PC-3 (cell line): ENCODE measurements at regions not wholly inside any gene's neighbourhood (a gene's known extent, or its start where the extent isn't known, plus 50 kb on each side); places are given as distances from the start of the nearest gene placed in this dataset.

Experiments used
- ATAC-seq: fragments of 200-7000 bp; cut with Tn5 transposase; 2 replicates; pipeline ENCODE4 v1.9.1; 2020; ENCODE audit warnings: mild to moderate bottlenecking, moderate library complexity
- BruUV-seq: library from RNA; stranded (reverse); fragments of 400-500 nt; replicated peaks from 2 replicates; lab custom pipeline; 2021; lab: Mats Ljungman, UMichigan
- CTCF ChIA-PET: fragments of 300-600 bp; sonication (Branson Sonifier 250); formaldehyde crosslinking; loops from one replicate; lab custom pipeline; 2022; ENCODE audit warnings: antibody characterized with exemption; lab: Charles Lee
- POLR2A ChIA-PET: fragments of 300-600 bp; sonication (Branson Sonifier 250); formaldehyde crosslinking; loops from one replicate; lab custom pipeline; 2022; ENCODE audit warnings: antibody characterized with exemption; ENCODE audit not compliant: unreplicated experiment; lab: Charles Lee
- DNase-seq: peaks from one replicate; pipeline ENCODE4 v3.0.0-alpha.2; 2015
- H2AFZ ChIP-seq: fragments of 300-600 bp; sonication (generic); 2 replicates; pipeline ENCODE4 v1.6.0; 2016; ENCODE audit warnings: antibody characterized with exemption, low read length
- H3F3A ChIP-seq: fragments of 300-600 bp; sonication (generic); one replicate; pipeline ENCODE4 v1.6.0; 2017; ENCODE audit warnings: antibody characterized with exemption, low read length, control low read depth, mild to moderate bottlenecking; ENCODE audit not compliant: unreplicated experiment
- H3K27ac ChIP-seq: fragments of 300-600 bp; sonication (generic); 2 replicates; pipeline ENCODE4 v1.5.1; 2016; ENCODE audit warnings: mild to moderate bottlenecking, low read length
- H3K27me3 ChIP-seq: fragments of 300-600 bp; sonication (generic); 2 replicates; pipeline ENCODE4 v1.6.1; 2016; ENCODE audit warnings: low read length, mixed read lengths
- H3K36me3 ChIP-seq: fragments of 300-600 bp; sonication (generic); 2 replicates; pipeline ENCODE4 v1.6.1; 2016; ENCODE audit warnings: low read depth, mixed run types, low read length, mixed read lengths
- H3K4me1 ChIP-seq: fragments of 300-600 bp; sonication (generic); 2 replicates; pipeline ENCODE4 v1.5.1; 2016; ENCODE audit warnings: low read length; ENCODE audit not compliant: insufficient read depth
- H3K4me2 ChIP-seq: fragments of 300-600 bp; sonication (generic); 2 replicates; pipeline ENCODE4 v1.6.0; 2016; ENCODE audit warnings: low read length
- H3K4me3 ChIP-seq: fragments of 300-600 bp; sonication (generic); 2 replicates; pipeline ENCODE4 v1.5.1; 2016; ENCODE audit warnings: mild to moderate bottlenecking, low read length, mixed read lengths
- H3K79me2 ChIP-seq: fragments of 300-600 bp; sonication (generic); 2 replicates; pipeline ENCODE4 v1.6.1; 2017; ENCODE audit warnings: low read length, mixed read lengths
- H3K9ac ChIP-seq: fragments of 300-600 bp; sonication (generic); 2 replicates; pipeline ENCODE4 v1.6.0; 2016; ENCODE audit warnings: mild to moderate bottlenecking, low read length
- H3K9me2 ChIP-seq: fragments of 300-600 bp; sonication (generic); replicated peaks from 2 replicates; pipeline ENCODE4 v1.6.1; 2016; ENCODE audit warnings: mixed run types, low read length, mixed read lengths
- H3K9me3 ChIP-seq: fragments of 300-600 bp; sonication (generic); 2 replicates; pipeline ENCODE4 v1.6.1; 2016; ENCODE audit warnings: low read length, mixed read lengths
- H4K20me1 ChIP-seq: fragments of 300-600 bp; sonication (generic); 2 replicates; pipeline ENCODE4 v1.6.1; 2016; ENCODE audit warnings: low read length, mixed read lengths
- EZH2 ChIP-seq: fragments of 300-600 bp; sonication (generic); IDR thresholded peaks from one replicate; pipeline ENCODE4 v1.6.1; 2017; ENCODE audit warnings: antibody characterized with exemption, mild to moderate bottlenecking, low read length; ENCODE audit not compliant: unreplicated experiment
- EZH2phosphoT487 ChIP-seq: fragments of 300-600 bp; sonication (generic); IDR thresholded peaks from 2 replicates; pipeline ENCODE4 v1.6.1; 2018; ENCODE audit warnings: mild to moderate bottlenecking, antibody characterized with exemption, low read length, borderline replicate concordance
- intact Hi-C: fragments of 100-400 bp; cut with micrococcal nuclease; formaldehyde crosslinking; loops from 2 replicates; pipeline ENCODE4 v1.9.0; 2023
- TF ChIP-seq, protein P1 (sequence below): fragments of 300-600 bp; sonication (generic); conservative IDR thresholded peaks from 2 replicates; pipeline ENCODE4 v1.5.1; 2017; ENCODE audit warnings: antibody characterized with exemption, low read depth, mild to moderate bottlenecking, low read length

DNA sequence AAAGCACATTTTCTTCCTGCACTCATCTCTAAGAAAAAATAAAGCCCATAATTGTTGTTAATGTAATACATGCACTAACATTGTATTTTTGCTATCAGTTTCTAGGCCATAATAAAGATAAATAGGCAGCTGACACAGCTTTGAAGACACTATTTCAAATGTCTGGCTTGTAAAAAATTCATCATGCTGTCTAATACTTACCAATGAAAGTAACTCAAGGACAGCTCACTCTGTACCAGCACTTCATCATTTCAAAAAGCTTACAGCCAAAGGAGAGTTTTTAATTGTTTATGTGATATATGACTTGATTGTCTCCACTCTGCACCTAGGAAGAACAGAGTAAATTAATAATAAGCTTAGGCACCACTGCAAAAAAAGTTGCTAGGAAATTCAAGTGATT lies 1423.3 kb upstream of the PCDH20 start:
- H2AFZ ChIP-seq, result no peak overlapping the region
- no peaks in the 10 kb centered on the region for H3K79me2 ChIP-seq
- H4K20me1 ChIP-seq, result no peaks in the 10 kb centered on the region
- H3K4me3 ChIP-seq, result no peak overlapping the region
- intact Hi-C loops, result no loop called here
- peaks cover 5% of the 10 kb centered on the region for H3K4me1 ChIP-seq
- H3K9me3 ChIP-seq, result no peaks in the 10 kb centered on the region
- no peak overlapping the region for H3K4me2 ChIP-seq
- CTCF ChIA-PET, result no interaction called here
- no peaks in the 10 kb centered on the region for H3K36me3 ChIP-seq
- no peak overlapping the region for H3K27ac ChIP-seq
- BruUV-seq, result no TSS peak
- ATAC-seq (no peak), DNase-seq (no peak)
- no peak overlapping the region for H3K9ac ChIP-seq
- H3K27me3 ChIP-seq, result no peaks in the 10 kb centered on the region
- TF ChIP-seq, protein P1, sequence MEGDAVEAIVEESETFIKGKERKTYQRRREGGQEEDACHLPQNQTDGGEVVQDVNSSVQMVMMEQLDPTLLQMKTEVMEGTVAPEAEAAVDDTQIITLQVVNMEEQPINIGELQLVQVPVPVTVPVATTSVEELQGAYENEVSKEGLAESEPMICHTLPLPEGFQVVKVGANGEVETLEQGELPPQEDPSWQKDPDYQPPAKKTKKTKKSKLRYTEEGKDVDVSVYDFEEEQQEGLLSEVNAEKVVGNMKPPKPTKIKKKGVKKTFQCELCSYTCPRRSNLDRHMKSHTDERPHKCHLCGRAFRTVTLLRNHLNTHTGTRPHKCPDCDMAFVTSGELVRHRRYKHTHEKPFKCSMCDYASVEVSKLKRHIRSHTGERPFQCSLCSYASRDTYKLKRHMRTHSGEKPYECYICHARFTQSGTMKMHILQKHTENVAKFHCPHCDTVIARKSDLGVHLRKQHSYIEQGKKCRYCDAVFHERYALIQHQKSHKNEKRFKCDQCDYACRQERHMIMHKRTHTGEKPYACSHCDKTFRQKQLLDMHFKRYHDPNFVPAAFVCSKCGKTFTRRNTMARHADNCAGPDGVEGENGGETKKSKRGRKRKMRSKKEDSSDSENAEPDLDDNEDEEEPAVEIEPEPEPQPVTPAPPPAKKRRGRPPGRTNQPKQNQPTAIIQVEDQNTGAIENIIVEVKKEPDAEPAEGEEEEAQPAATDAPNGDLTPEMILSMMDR, result no peak
- TF ChIP-seq EZH2 (no peak), EZH2phosphoT487 (no peak)
- H3K9me2 ChIP-seq, result no peaks in the 10 kb centered on the region
- POLR2A ChIA-PET, result interaction anchor here (0.6 kb wide), 1 partner anchor 368 kb away, joined by 12 read pairs; no protein-coding TSS in a partner anchor
- no peaks in the 10 kb centered on the region for H3F3A ChIP-seq

DNA sequence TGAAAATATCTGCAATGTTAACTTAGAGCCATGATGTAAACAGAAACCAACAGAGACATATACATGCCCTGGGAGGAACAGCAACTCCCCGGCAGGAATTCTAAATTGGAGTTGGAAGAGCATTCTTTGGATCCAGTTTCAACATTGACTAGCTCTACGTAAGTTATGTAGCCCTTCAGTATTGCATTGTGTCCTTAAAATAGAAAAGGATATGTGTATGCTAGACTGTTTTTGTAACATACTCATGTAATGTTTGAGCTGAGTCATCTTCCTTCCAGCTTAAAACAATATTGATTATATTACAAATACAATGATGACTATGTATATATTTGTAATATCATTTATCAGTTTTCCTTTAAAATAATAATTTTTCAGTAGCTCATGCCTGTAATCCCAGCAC lies 1422.2 kb upstream of the PCDH20 start:
- H3K79me2 ChIP-seq, result no peaks in the 10 kb centered on the region
- CTCF ChIA-PET, result no interaction called here
- BruUV-seq, result no TSS peak
- peak; percentile 68 for DNase-seq
- H3K27ac ChIP-seq, result peak overlapping the region; percentile 37
- H3F3A ChIP-seq, result no peaks in the 10 kb centered on the region
- no peaks in the 10 kb centered on the region for H3K9me2 ChIP-seq
- POLR2A ChIA-PET, result no interaction called here
- H3K4me3 ChIP-seq, result no peak overlapping the region
- TF ChIP-seq, protein P1, result no peak
- TF ChIP-seq EZH2phosphoT487 (no peak), EZH2 (no peak)
- ATAC-seq, result peak; percentile 99
- no peaks in the 10 kb centered on the region for H3K27me3 ChIP-seq
- H4K20me1 ChIP-seq, result no peaks in the 10 kb centered on the region
- peaks cover 5% of the 10 kb centered on the region for H3K4me1 ChIP-seq
- no peaks in the 10 kb centered on the region for H3K36me3 ChIP-seq
- intact Hi-C loops, result no loop called here
- no peak overlapping the region for H3K9ac ChIP-seq
- H3K4me2 ChIP-seq, result peak overlapping the region; percentile 37; the same call in 1 of the 2 replicates
- H3K9me3 ChIP-seq, result no peaks in the 10 kb centered on the region
- H2AFZ ChIP-seq, result no peak overlapping the region

DNA sequence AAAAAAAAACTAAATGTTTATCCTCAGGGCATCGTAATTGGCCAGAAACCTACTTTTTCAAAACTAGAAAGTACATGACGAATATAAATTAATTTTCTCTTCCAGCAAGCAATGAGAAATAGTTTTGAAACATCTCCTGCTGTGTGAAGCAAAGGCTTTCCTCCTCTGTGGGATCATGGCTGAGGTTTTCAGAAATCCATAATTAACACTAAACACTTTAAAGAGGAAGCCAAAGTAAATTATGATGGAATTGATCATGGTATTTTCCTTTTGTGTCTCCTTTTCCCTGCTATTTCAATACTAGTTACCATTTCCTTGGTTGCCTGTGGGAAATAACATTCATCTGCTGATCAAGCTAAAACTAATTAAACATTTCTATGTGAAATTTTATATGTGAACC lies 1413.8 kb upstream of the PCDH20 start:
- TF ChIP-seq, protein P1, result no peak
- no peak for TF ChIP-seq EZH2
- TF ChIP-seq EZH2phosphoT487, result no peak
- Histone ChIP-seq H3K9ac (no peak overlapping the region), H3K9me2 (no peaks in the 10 kb centered on the region), H3K79me2 (no peaks in the 10 kb centered on the region), H3K4me2 (no peak overlapping the region), H3K27me3 (no peaks in the 10 kb centered on the region), H3K4me3 (no peak overlapping the region), H4K20me1 (no peaks in the 10 kb centered on the region), H3K9me3 (no peaks in the 10 kb centered on the region), H3K27ac (no peak overlapping the region), H2AFZ (no peak overlapping the region), H3K36me3 (no peaks in the 10 kb centered on the region), H3F3A (no peaks in the 10 kb centered on the region), H3K4me1 (no peaks in the 10 kb centered on the region)
- POLR2A ChIA-PET, result no interaction called here
- BruUV-seq, result no TSS peak
- DNase-seq (no peak), ATAC-seq (no peak)
- intact Hi-C loops, result no loop called here
- CTCF ChIA-PET, result no interaction called here
